Testis (tissue), 2 donors: ENCODE measurements at regions not wholly inside any gene's neighbourhood (a gene's known extent, or its start where the extent isn't known, plus 50 kb on each side); places are given as distances from the start of the nearest gene placed in this dataset.

Source experiments
- DNase-seq: peaks from one replicate; pipeline ENCODE4 v3.0.0-alpha.2; 2019
- H3K27ac ChIP-seq, 2 donors: fragments of 200-600 bp; sonication (generic); one replicate each; pipeline ENCODE4 v1.5.1; 2019
- H3K27me3 ChIP-seq: fragments of 200-600 bp; sonication (generic); one replicate; pipeline ENCODE4 v1.5.1; 2019
- H3K36me3 ChIP-seq: fragments of 200-600 bp; sonication (generic); one replicate; pipeline ENCODE4 v1.5.1; 2017; ENCODE audit warnings: low read depth; ENCODE audit errors: missing control alignments
- H3K4me1 ChIP-seq: fragments of 200-600 bp; sonication (generic); one replicate; pipeline ENCODE4 v1.5.1; 2019
- H3K4me3 ChIP-seq, 2 donors: fragments of 200-600 bp; sonication (generic); one replicate each; pipeline ENCODE4 v1.5.1; 2017 to 2019
- H3K9me3 ChIP-seq: fragments of 200-600 bp; sonication (generic); one replicate; pipeline ENCODE4 v1.5.1; 2017
- CTCF ChIP-seq, 3 experiments: fragments of 450-650 bp in 2 of 3; fragments of 200-600 bp in 1 of 3; sonication (generic) in 1 of 3; IDR thresholded peaks; one replicate each; pipeline ENCODE4 v1.5.1; 2016 to 2019; ENCODE audit warnings: antibody characterized with exemption in 3 of 3, mild to moderate bottlenecking in 2 of 3, moderate library complexity in 1 of 3
- POLR2A ChIP-seq: fragments of 450-650 bp; IDR thresholded peaks from one replicate; pipeline ENCODE4 v1.6.1; 2017; ENCODE audit warnings: antibody characterized with exemption, mild to moderate bottlenecking, moderate library complexity
- WGBS, 2 donors: methylation state at CpG; one replicate each; pipeline ENCODE4 v1.1.5; 2018; 5-methylcytosine and 5-hydroxymethylcytosine counted together
- intact Hi-C: fragments of 100-400 bp; cut with DNase I; formaldehyde crosslinking; loops from one replicate; pipeline ENCODE4 v1.15.1; 2023; ENCODE audit warnings: low total_unique reads

GRCh38 chr13:42396501-42396900 lies 124.5 kb downstream of the AKAP11 start:
- H3K36me3 ChIP-seq: no peaks in the 10 kb centered on the region
- 92 to 95% methylated on average over 9 of the region's 9 CpGs for WGBS, 2 donors
- no peak overlapping the region for H3K27ac ChIP-seq

GRCh38 chr13:42396901-42397655 lies 125.1 kb downstream of the AKAP11 start:
- Histone ChIP-seq H3K27me3 (no peaks in the 10 kb centered on the region), H3K4me1 (no peaks in the 10 kb centered on the region), H3K27ac (no peak overlapping the region), H3K4me3 (no peak overlapping the region), H3K36me3 (no peaks in the 10 kb centered on the region), H3K9me3 (no peaks in the 10 kb centered on the region)
- no peak for TF ChIP-seq CTCF (IDR thresholded peaks at IDR 0.05)
- no peak for TF ChIP-seq POLR2A
- DNase-seq: no peak
- intact Hi-C loops: no loop called here
- 80 to 92% methylated on average over 6 of the region's 6 CpGs for WGBS, 2 donors

More at GRCh38 chr13:42396501-42396900, 124.5 kb downstream of the AKAP11 start:
- Histone ChIP-seq H3K27me3 (no peaks in the 10 kb centered on the region), H3K4me1 (no peaks in the 10 kb centered on the region), H3K4me3 (no peak overlapping the region), H3K9me3 (no peaks in the 10 kb centered on the region)
- DNase-seq: no peak
- intact Hi-C loops: no loop called here
- no peak for TF ChIP-seq CTCF (IDR thresholded peaks at IDR 0.05)

- H3K9me3 ChIP-seq: no peaks in the 10 kb centered on the region
- intact Hi-C loops: no loop called here
- TF ChIP-seq CTCF (IDR thresholded peaks at IDR 0.05) (no peak), POLR2A (no peak)
- H3K27me3 ChIP-seq: no peaks in the 10 kb centered on the region
- 65 to 82% methylated on average over 4 of the region's 4 CpGs for WGBS, 2 donors
- no peak for DNase-seq
- no peaks in the 10 kb centered on the region for H3K36me3 ChIP-seq
- H3K4me3 ChIP-seq: no peak overlapping the region
- no peak overlapping the region for H3K27ac ChIP-seq
- H3K4me1 ChIP-seq: no peaks in the 10 kb centered on the region
Measured at GRCh38 chr13:42398533-42398932, 126.6 kb downstream of the AKAP11 start.

GRCh38 chr13:42400188-42400833 lies 128.4 kb downstream of the AKAP11 start:
- Histone ChIP-seq H3K27ac (no peak overlapping the region), H3K4me1 (no peaks in the 10 kb centered on the region), H3K4me3 (no peak overlapping the region), H3K27me3 (no peaks in the 10 kb centered on the region), H3K36me3 (no peaks in the 10 kb centered on the region), H3K9me3 (no peaks in the 10 kb centered on the region)
- intact Hi-C loops: no loop called here
- DNase-seq: no peak
- 81 to 100% methylated on average over 1 of the region's 1 CpG for WGBS, 2 donors
- TF ChIP-seq CTCF (IDR thresholded peaks at IDR 0.05): no peak
- no peak for TF ChIP-seq POLR2A
